Psoas muscle (tissue), 7 donors: ENCODE measurements at regions not wholly inside any gene's neighbourhood (a gene's known extent, or its start where the extent isn't known, plus 50 kb on each side); places are given as distances from the start of the nearest gene placed in this dataset.

Experiments used
- ATAC-seq, 4 donors: fragments of 200-7000 bp; cut with Tn5 transposase; one replicate each; pipeline ENCODE4 v1.9.1; 2020; ENCODE audit warnings: moderate library complexity in 3 of 4, mild to moderate bottlenecking in 2 of 4
- DNase-seq, 2 donors: peaks; one replicate each; pipeline ENCODE4 v3.0.0-alpha.2; 2020
- H3K27ac ChIP-seq: fragments of 200-600 bp; one replicate; pipeline ENCODE4 v1.8.0; 2022
- H3K27me3 ChIP-seq, 3 donors: fragments of 200-600 bp in 1 of 3; one replicate each; pipeline versions ENCODE4 v1.6.1 to v1.8.0; 2013 to 2022; ENCODE audit warnings: low read length in 2 of 3, mild to moderate bottlenecking in 2 of 3, moderate library complexity in 1 of 3; ENCODE audit not compliant: insufficient read depth in 3 of 3
- H3K36me3 ChIP-seq, 2 donors: fragments of 200-600 bp in 1 of 2; one replicate each; pipeline versions ENCODE4 v1.6.1 to v1.8.0; 2013 to 2022; ENCODE audit warnings: low read depth in 1 of 2, mild to moderate bottlenecking in 1 of 2, moderate library complexity in 1 of 2; ENCODE audit not compliant: insufficient read depth in 1 of 2
- H3K4me1 ChIP-seq: fragments of 200-600 bp; one replicate; pipeline ENCODE4 v1.8.0; 2022
- H3K4me3 ChIP-seq: fragments of 200-600 bp; one replicate; pipeline ENCODE4 v1.8.0; 2022; ENCODE audit warnings: mild to moderate bottlenecking
- H3K9me3 ChIP-seq: fragments of 200-600 bp; one replicate; pipeline ENCODE4 v1.8.0; 2022
- CTCF ChIP-seq: fragments of 200-600 bp; IDR thresholded peaks from one replicate; pipeline ENCODE4 v1.8.0; 2022; ENCODE audit warnings: antibody characterized with exemption
- WGBS, 3 donors: extraction: QIAGEN DNeasy Blood & Tissue Kit; methylation state at CpG; one replicate each; pipeline versions ENCODE4 v1.1.6 to v1.1.7; 2013; 5-methylcytosine and 5-hydroxymethylcytosine counted together
- intact Hi-C, 2 donors: fragments of 100-400 bp; cut with DNase I; formaldehyde crosslinking; loops; one replicate each; pipeline versions ENCODE4 v1.11.0 to v1.14.2; 2022
- donor health status: healthy with polysubstance abuse.
- donor health status: DM: no; HTN: no; CAD: no; lungs with moderate emphysema.
- donor health status: Bipolar disorder and iron deficiency.
- donor health status: healthy.
- donor health status: DM: yes; HTN: yes; CAD: no.
- donor health status: DM: no; HTN: no; CAD: no.
- donor health status: DM: yes; HTN: yes; CAD: no.

GRCh38 chr9:99464568-99464967, 242.5 kb downstream of the SEC61B start:
- no peak for TF ChIP-seq CTCF
- Histone ChIP-seq H3K27me3 (no peaks in the 10 kb centered on the region), H3K27ac (no peak overlapping the region), H3K36me3 (no peaks in the 10 kb centered on the region), H3K4me1 (no peaks in the 10 kb centered on the region), H3K4me3 (no peak overlapping the region), H3K9me3 (no peaks in the 10 kb centered on the region)
- DNase-seq: no peak
- WGBS, 3 donors: 93 to 96% (median 93%) methylated on average over 4 of the region's 4 CpGs
- intact Hi-C loops: no loop called here
- no peak for ATAC-seq

DNA sequence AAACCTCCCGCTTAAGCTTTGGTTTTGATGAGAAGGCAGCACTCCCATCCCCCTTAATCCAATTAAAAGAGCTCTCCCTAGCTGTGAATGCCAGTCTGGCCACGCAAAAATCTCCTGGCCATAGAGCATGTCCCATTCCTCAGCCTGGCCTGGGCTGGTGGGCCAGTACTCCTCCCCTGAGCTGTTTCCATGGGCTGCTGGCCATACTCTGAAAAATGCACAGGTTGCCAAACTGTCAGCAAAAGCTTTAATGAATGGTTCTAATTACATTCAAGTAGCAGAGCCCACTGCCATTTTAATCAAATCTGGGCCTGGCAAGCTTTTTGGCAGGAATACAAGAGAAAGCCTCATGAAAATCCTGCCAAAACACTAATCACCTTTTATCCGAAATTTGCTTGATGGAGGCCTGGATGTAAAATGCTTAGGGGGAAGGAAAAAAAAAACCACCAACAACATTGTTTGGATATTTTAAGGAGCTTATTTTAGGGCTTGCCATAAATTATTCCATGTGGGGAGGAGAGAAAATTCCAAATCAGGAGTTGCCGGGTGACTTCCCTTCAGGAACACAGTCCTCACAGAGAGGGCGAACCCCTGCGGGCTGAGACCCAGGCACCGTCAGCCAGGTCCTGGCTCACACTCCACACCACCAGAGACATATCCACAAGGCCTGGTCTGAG, 243.3 kb downstream of the SEC61B start:
- DNase-seq: no peak
- H3K9me3 ChIP-seq: no peaks in the 10 kb centered on the region
- H3K4me3 ChIP-seq: no peak overlapping the region
- no peak overlapping the region for H3K27ac ChIP-seq
- intact Hi-C loops: no loop called here
- no peaks in the 10 kb centered on the region for H3K4me1 ChIP-seq
- no peaks in the 10 kb centered on the region for H3K36me3 ChIP-seq
- 62 to 75% (median 66%) methylated on average over 7 of the region's 7 CpGs for WGBS, 3 donors
- no peaks in the 10 kb centered on the region for H3K27me3 ChIP-seq
- ATAC-seq: no peak
- no peak for TF ChIP-seq CTCF

DNA sequence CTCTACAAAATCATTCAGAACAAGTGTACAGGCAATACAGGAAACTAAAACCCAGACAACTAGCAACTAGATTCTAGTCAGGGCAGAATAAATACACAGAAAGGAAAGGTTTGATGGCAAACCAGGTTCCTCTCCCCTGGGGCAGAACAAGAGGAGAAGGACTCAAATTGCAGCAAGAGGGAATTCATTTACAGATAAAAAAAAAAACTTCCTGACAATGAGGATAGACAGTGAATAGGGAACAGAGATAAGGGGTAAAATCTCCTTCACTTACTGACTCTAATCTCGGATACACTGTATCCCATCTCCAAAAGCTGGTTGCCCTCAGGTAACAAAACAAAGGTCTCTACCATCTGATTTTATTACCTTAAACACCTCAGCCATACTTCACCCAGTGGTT, 244.0 kb downstream of the SEC61B start:
- Histone ChIP-seq H3K9me3 (no peaks in the 10 kb centered on the region), H3K4me1 (no peaks in the 10 kb centered on the region), H3K4me3 (no peak overlapping the region), H3K27ac (no peak overlapping the region), H3K27me3 (no peaks in the 10 kb centered on the region), H3K36me3 (no peaks in the 10 kb centered on the region)
- no peak for TF ChIP-seq CTCF
- 85 to 100% (median 92%) methylated on average over 1 of the region's 1 CpG for WGBS, 3 donors
- intact Hi-C loops: no loop called here
- DNase-seq (no peak), ATAC-seq (no peak)

- Histone ChIP-seq H3K27ac (no peak overlapping the region), H3K36me3 (no peaks in the 10 kb centered on the region), H3K4me3 (no peak overlapping the region), H3K9me3 (no peaks in the 10 kb centered on the region), H3K4me1 (no peaks in the 10 kb centered on the region), H3K27me3 (no peaks in the 10 kb centered on the region)
- ATAC-seq (no peak), DNase-seq (no peak)
- intact Hi-C loops: no loop called here
- no peak for TF ChIP-seq CTCF
These were observed 244.7 kb downstream of the SEC61B start for GRCh38 chr9:99466781-99467180.

DNA sequence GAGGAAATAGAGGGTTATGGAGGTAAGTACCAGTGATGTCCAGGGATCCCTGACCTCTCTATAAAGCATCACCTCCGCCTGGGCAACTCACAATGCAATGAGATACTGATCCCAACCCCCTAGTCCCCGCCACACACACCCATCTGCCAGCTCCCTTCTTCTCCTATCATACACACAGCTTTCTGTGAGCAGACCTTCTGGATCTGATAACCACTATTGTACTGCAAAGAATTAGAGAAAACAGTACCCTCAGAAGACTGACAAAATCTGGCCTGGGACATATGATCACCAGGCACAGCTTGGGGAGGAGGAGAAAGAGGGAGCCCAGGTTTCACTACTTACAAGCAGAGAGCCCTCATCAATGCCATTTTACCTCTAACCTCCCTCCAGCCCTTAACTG, 249.0 kb downstream of the SEC61B start:
- H3K4me1 ChIP-seq: peaks cover 15% of the 10 kb centered on the region
- 87 to 89% (median 88%) methylated on average over 2 of the region's 2 CpGs for WGBS, 3 donors
- intact Hi-C loops: no loop called here
- ATAC-seq: no peak
- DNase-seq: no peak
- TF ChIP-seq CTCF: no peak
- H3K36me3 ChIP-seq: no peaks in the 10 kb centered on the region
- H3K9me3 ChIP-seq: no peaks in the 10 kb centered on the region
- no peak overlapping the region for H3K4me3 ChIP-seq
- H3K27ac ChIP-seq: no peak overlapping the region
- H3K27me3 ChIP-seq: no peaks in the 10 kb centered on the region
